ENCODE measurements at regions not wholly inside any gene's neighbourhood (a gene's known extent, or its start where the extent isn't known, plus 50 kb on each side); places are given as distances from the start of the nearest gene placed in this dataset.

DNA sequence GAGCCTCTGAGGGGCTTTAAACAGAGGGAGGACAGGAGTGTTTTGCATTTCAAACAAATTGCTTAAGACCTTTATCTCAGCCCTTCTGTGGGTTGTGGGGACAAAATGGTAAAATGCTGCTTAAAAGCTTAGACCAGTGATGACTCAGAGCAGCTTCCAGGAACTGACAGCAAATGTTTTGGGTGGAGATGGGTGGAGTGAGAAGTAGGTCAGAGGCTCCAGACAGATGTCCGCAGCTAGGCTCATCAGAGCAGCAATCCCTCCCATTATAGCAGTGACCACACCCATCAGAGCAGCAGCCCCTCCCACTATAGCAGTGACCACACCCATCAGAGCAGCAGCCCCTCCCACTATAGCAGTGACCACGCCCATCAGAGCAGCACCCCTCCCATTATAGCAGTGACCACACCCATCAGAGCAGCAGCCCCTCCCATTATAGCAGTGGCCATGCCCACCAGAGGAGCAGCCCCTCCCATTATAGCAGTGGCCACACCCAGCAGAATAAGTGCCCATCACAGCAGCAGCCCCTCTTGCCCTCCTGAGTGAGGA lies 532.2 kb downstream of the MATN1 start:
- peak; percentile 84 for DNase-seq

DNA sequence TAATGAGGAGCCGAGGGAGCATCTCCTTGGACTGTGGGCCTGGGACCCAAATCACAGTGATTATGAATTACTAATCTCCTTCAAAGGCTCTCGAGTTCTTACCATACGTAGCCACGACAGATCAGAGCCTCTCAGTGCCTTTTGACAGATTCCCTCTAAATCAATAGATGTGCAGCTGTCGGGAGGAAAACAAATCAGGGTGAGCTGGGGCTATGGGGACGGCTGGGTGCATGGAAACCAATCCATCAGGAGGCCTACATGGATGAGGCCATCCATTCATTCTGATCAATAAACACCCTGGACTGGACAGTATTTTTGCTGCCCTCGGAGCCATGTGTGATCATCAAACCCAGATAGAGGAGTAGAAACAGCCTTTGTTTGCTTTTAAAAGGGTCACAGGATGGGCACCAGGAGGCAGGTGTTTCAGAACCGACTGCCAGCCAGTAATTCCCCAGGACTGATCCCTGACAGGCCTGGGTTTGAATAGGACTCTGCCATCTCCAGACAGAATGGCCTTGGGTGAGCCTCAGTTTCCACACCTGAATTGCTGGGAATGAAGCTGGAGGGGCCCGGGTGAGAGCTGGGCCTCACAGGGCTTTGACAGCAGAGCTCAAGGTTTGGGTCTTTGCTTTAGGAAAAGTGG lies 532.8 kb downstream of the MATN1 start:
- no peak for DNase-seq

DNA sequence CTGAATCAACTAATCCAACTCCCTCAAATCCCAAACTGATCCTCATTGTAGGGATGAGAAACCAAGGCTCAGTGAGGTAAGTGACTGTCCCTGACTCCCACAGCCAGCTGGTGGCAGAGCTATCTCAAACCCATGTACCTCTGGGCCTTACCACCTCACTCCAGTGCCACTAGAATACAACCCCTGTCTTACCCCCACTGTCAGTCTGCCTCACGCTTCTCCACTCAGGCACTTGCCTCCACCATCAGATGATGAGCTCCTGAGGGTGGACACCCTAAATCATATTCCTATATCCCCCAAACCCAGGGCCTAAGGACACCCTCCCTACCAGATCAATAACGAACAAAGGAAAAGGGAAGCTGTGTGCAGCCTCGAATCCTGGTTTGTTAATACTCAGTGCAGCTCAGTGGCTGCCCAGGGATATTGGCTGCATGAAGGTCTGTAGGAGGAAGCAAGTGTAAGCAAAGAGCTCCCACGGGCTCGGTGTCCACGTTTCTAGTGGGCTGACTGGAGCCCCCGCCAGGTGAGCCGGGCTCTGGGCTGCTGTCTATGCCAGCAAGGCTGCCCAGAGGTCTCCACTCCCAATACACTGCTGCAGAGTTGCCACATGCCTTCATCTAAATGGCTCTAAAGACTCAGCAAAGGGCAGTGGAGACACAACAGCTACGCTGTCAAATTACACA lies 533.4 kb downstream of the MATN1 start:
- DNase-seq, result no peak

GRCh38 chr1:30188999-30189398 lies 534.4 kb downstream of the MATN1 start:
- DNase-seq, result no peak

- no peak for DNase-seq
These were observed 535.1 kb downstream of the MATN1 start for GRCh38 chr1:30188329-30188728.

DNA sequence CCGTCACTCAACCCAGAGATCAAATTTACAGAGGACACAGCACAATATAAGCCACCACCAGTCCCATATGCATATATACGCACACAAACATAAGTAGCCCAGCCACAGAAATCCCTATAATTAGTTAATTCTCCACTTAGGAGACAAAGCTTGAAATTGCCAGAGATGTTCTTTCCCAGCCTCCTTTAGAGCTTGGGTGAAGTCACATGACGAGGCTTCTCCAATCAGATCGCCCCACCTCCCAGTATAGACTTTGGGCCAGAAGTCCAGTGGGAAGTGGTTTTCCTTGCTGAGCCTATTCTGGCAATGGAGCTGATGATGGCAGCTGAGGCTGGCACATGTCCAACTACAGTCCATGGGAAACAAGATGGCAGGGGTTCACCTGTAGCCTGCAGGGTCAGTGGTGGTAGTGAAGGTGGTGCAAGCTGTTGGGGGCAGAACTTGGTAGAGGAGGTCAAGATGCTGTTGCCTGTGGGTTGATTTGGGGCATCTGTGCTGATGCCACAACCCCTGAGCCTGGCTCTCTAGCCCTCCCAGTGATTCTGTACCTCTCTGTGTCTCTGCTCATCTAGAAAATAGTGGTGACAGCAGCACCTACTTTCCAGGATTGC lies 535.9 kb downstream of the MATN1 start:
- DNase-seq, result no peak

GRCh38 chr1:30186586-30186985 lies 536.8 kb downstream of the MATN1 start:
- no peak for DNase-seq

DNA sequence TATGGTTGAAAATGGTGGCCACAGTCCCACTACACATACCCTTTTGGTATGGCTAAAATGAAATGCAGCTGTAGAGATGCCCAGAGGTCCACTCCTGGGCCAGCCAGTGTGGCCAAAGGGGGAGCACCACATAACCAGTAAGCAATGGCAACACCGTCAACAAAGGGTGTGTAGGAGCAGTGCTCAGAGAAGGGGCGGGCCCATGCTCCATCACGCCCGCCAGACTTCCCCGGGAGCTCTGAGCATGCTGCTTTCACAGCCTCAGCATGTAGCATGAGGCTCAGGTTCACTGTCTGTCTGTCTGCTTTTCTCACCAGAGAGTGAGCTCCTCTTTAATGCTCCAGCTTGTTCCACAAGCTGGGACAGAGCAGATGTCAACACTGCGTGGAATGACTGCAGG lies 537.6 kb downstream of the MATN1 start:
- no peak for DNase-seq

DNA sequence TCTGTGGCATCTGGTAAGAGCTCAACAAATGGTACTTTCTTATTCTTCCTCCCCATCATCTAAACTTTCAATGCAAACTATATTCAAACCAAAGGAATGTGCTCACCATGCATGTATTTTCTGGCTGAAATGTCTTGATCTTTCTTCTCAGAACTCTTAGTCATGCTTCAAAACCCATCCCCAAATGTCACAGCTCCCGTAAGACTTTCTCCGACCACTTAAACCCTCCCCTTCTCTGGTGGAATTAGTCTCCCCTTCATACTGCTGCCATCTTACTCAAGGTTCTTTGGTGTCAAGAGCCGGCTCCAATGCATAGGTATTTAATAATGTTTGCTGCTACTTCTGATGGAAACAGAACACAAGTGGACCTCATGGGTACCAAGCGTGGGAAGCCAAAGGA lies 538.1 kb downstream of the MATN1 start:
- no peak for DNase-seq

GRCh38 chr1:30184393-30185141 lies 538.8 kb downstream of the MATN1 start:
- no peak for DNase-seq

DNA sequence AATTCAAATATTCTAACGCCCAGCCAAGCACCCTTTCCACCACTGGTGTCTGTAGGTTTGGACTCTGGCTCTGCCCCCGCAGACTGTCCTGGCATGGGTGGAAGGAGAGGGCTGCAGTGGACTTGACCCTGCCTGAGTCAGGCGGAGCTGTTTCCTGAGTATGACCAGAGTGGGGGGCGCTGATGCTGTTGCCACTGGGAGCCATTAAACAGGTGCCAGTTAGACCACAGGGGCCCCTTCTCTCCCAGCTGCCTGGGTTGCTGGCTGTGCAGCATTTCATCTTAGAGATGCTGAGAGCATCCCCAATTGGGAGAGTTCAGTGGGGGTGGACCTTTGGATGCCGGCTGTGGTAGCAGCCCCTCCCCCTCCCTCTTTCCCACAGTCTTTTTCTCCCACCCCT lies 539.5 kb downstream of the MATN1 start:
- DNase-seq, result no peak

DNA sequence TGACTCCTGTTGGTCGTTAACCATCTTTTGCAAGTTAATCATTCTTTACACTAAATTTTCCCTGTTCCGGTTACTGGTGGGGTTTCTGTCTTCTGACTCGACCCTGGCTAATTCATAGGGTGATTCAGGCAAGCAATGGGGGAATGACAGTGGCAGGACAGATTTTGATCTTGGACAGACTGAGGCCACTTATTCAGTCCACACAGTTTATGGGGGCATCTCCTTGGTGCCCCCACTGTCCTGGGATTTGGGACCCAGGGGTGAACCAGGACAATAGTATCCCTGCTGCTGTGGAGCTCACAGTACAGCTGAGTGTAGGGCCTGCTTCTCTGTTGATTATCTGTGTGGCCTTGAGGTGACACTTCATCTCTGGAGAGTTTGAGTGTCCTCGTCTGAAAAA lies 540.4 kb downstream of the MATN1 start:
- no peak for DNase-seq

- no peak for DNase-seq
These were observed 543.3 kb downstream of the MATN1 start for GRCh38 chr1:30179942-30180543.

GRCh38 chr1:30176477-30176876 lies 546.9 kb downstream of the MATN1 start:
- no peak for DNase-seq

DNA sequence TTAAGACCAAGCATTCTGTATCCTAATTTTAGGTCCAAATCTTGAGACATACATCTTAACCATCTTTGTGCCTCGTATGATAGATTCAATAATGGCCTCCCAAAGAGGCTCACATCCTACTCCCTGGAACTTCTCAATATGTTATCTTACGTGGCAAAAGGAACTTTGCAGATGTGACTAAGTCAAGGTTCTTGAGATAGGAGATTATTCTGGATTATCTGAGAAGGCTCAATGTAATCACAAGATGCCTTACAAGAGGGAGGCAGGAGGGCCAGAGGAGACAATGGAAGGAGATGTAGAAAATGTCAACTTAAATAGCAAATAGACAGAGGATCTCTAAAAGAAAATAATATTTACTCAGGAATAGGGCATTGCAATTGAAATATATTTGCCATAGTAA lies 548.9 kb downstream of the MATN1 start:
- no peak for DNase-seq

DNA sequence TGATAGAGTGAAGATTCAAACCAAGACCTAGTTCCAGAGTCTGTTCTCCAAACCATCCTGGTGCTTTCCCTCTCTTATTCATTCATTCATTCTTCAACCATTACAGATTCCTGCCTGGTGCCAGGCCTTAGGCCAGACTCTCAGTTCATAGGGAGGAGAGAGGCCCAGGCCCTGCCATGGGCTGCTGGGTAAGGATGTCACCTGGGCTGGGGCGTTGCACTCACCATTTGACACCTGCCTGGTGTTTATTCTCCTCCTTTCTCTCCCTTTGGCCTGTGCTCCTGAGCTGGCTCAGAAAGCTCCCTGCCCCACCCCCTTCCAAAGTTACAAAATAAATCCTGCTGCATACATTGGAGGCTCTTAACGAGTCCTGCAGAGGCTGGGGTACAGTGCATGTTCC lies 549.8 kb downstream of the MATN1 start:
- no peak for DNase-seq

DNA sequence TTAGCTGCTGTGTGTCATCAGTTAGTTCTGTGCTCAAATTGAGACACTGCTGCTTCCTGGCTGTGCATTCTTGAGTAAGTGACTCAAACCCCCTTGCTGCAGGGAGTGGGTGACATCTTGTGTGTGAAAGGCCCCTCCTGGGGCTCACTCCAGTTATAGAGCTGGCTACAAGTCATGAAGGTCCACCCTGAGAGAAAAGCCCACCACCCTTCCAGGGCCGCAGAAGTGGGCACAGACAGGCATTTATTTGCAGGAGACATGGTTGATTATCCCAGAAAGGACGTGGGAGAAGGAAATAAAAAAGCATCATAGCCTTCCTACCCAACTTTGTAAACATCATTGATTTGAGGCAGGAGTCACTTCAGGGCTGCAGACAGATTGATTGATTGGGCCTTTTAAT lies 550.6 kb downstream of the MATN1 start:
- DNase-seq, result no peak

GRCh38 chr1:30172299-30172694 lies 551.1 kb downstream of the MATN1 start:
- DNase-seq, result no peak

GRCh38 chr1:30171537-30172298 lies 551.7 kb downstream of the MATN1 start:
- no peak for DNase-seq

DNA sequence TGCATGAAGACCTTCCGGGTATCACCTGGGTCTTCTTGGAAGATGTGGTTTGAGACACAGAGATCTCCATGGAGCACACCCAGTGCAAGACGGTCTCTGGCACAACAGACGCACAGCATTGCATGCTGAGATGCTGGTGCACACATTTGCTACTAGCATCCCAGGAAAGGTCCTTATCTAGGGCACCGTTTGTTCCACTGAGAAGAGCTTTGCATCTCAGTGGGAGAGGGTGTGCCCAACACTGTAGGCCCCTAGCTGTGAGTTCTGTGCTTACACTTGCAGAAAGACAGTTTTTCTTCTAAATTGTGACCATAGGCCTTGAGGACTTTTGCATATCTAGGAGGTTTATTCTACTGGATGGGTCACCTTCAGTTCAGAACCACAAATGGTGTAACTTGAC lies 554.1 kb downstream of the MATN1 start:
- DNase-seq, result no peak

DNA sequence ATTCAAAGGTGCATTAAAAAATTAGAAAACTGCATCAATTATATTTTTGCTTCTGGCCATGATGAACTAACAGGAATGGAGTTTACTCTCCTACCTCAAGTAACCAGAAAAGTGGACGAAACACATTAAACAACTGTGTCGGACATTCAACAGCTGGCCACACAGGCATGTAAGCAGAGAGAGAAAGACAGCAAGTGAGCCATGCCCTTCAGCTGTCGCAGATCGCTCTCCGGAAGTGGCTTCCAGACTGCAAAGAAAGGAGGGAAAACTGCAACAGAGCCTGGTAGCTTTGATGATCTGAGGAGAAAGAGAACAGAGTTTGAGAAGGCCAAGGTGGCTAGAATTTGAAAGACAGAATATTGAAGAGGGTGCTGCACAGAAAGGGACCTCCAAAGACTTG lies 557.2 kb downstream of the MATN1 start:
- no peak for DNase-seq

DNA sequence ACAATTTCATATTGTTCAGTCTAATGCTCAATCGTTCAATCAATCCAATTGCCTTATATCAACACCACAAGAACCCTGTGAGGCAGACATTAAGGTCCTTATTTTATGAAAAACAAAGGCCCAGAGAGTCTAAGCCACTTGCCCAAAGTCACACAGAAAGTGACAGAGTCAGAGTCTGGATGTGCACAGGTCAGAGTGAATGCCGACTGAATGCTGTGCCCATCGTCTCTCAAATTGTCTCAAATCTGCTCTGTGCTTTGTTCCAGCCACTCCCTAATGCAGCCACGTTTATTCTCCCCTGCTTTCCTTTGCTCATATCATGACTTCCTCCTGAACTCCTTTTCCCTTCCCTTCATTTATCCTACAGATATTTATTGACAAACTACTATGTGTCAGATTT lies 558.3 kb downstream of the MATN1 start:
- DNase-seq, result no peak

Measured in CD4-positive, alpha-beta T cell treated with Interleukin-21 for 1 hour (primary cell).